H1 (cell line): ENCODE measurements at regions not wholly inside any gene's neighbourhood (a gene's known extent, or its start where the extent isn't known, plus 50 kb on each side); places are given as distances from the start of the nearest gene placed in this dataset.

ENCODE experiments used
- CTCF ChIA-PET: fragments of 300-600 bp; sonication (Branson Sonifier 250); formaldehyde crosslinking; loops from one replicate; lab custom pipeline; 2021; ENCODE audit not compliant: partially characterized antibody; lab: Charles Lee
- POLR2A ChIA-PET: fragments of 300-600 bp; sonication (Branson Sonifier 250); formaldehyde crosslinking; loops from one replicate; lab custom pipeline; 2021; ENCODE audit warnings: inconsistent platforms; ENCODE audit not compliant: partially characterized antibody; lab: Charles Lee
- DNase-seq, 2 experiments: peaks; one replicate each; pipeline versions ENCODE4 v3.0.0 to v3.0.0-alpha.2; 2010 to 2022; ENCODE audit warnings: low spot score in 2 of 2, low read depth in 1 of 2, mixed read lengths in 1 of 2
- FAIRE-seq: peaks from 2 replicates; lab custom pipeline; 2011; peaks lifted over from hg19 to GRCh38; lab: Jason Lieb, UNC
- H2AFZ ChIP-seq: 2 replicates; pipeline ENCODE4 v1.8.1; 2012; ENCODE audit warnings: low read length, inconsistent platforms
- H2AK5ac ChIP-seq: 2 replicates; pipeline ENCODE4 v1.6.1; 2013; ENCODE audit warnings: low read depth, low read length
- H2BK120ac ChIP-seq: replicated peaks from 2 replicates; pipeline ENCODE3; 2013; ENCODE audit warnings: low read depth, low read length, inconsistent platforms
- H2BK12ac ChIP-seq: 2 replicates; pipeline ENCODE4 v1.6.1; 2013; ENCODE audit warnings: low read depth, low read length
- H2BK15ac ChIP-seq: 2 replicates; pipeline ENCODE4 v1.6.1; 2013; ENCODE audit warnings: low read length
- H2BK20ac ChIP-seq: 2 replicates; pipeline ENCODE4 v1.6.1; 2013; ENCODE audit warnings: low read length
- H2BK5ac ChIP-seq: 2 replicates; pipeline ENCODE4 v1.6.1; 2013; ENCODE audit warnings: low read depth, low read length
- H3K14ac ChIP-seq: 2 replicates; pipeline ENCODE4 v1.6.1; 2013; ENCODE audit warnings: inconsistent platforms; ENCODE audit not compliant: insufficient read length
- H3K18ac ChIP-seq: 2 replicates; pipeline ENCODE4 v1.6.1; 2013; ENCODE audit warnings: low read length; ENCODE audit errors: extremely low read depth
- H3K23ac ChIP-seq: 2 replicates; pipeline ENCODE4 v1.6.1; 2013; ENCODE audit warnings: inconsistent platforms; ENCODE audit not compliant: insufficient read length
- H3K23me2 ChIP-seq: 2 replicates; pipeline ENCODE4 v1.6.1; 2013; ENCODE audit warnings: low read depth, low read length
- H3K27ac ChIP-seq: 2 replicates; pipeline ENCODE4 v1.6.1; 2011; ENCODE audit warnings: low read depth, low read length, inconsistent platforms
- H3K27me3 ChIP-seq, 4 experiments: replicated peaks in 1 of 4; 1 replicate in 1 of 4; 2 replicates in 3 of 4; pipeline versions ENCODE4 v1.6.1 to v1.8.1; 2011 to 2013; ENCODE audit warnings: low read length in 3 of 4, mild to moderate bottlenecking in 3 of 4, inconsistent platforms in 2 of 4, mixed read lengths in 2 of 4, moderate library complexity in 1 of 4; ENCODE audit not compliant: control insufficient read depth in 3 of 4, insufficient read depth in 3 of 4; ENCODE audit errors: extremely low read depth in 1 of 4
- H3K36me3 ChIP-seq, 4 experiments: 2 replicates each; pipeline versions ENCODE4 v1.6.1 to v1.8.1; 2011 to 2013; ENCODE audit warnings: mild to moderate bottlenecking in 4 of 4, low read length in 3 of 4, moderate library complexity in 2 of 4, control low read depth in 1 of 4, inconsistent platforms in 1 of 4; ENCODE audit not compliant: insufficient read depth in 4 of 4, control insufficient read depth in 2 of 4
- H3K4ac ChIP-seq: replicated peaks from 2 replicates; pipeline ENCODE3; 2013; ENCODE audit warnings: low read length, low read depth, mixed read lengths, inconsistent platforms; ENCODE audit not compliant: insufficient read length
- H3K4me1 ChIP-seq, 4 experiments: replicated peaks in 1 of 4; 1 replicate in 1 of 4; 2 replicates in 3 of 4; pipeline versions ENCODE4 v1.6.1 to v1.8.1; 2011 to 2013; ENCODE audit warnings: low read length in 3 of 4, inconsistent platforms in 2 of 4, mixed read lengths in 1 of 4; ENCODE audit not compliant: insufficient read depth in 4 of 4, control insufficient read depth in 3 of 4
- H3K4me2 ChIP-seq, 2 experiments: 2 replicates each; pipeline versions ENCODE4 v1.6.1 to v1.8.1; 2011 to 2013; ENCODE audit warnings: low read depth in 2 of 2, low read length in 2 of 2, control low read depth in 1 of 2, inconsistent platforms in 1 of 2, mild to moderate bottlenecking in 1 of 2; ENCODE audit not compliant: insufficient read depth in 1 of 2
- H3K4me3 ChIP-seq, 4 experiments: fragments of 200-600, 300-600 bp in 1 of 4; sonication (generic), shearing (Covaris generic), sonication (Bioruptor Twin) in 1 of 4; 2 replicates each; pipeline versions ENCODE4 v1.5.1 to v1.8.1; 2011 to 2016; ENCODE audit warnings: low read length in 4 of 4, low read depth in 3 of 4, control low read depth in 2 of 4, inconsistent platforms in 2 of 4, mild to moderate bottlenecking in 2 of 4, mixed read lengths in 1 of 4, moderate library complexity in 1 of 4; ENCODE audit not compliant: insufficient read depth in 2 of 4; ENCODE audit errors: extremely low read depth in 1 of 4
- H3K56ac ChIP-seq: replicated peaks from 2 replicates; pipeline ENCODE3; 2013; ENCODE audit warnings: low read depth, mild to moderate bottlenecking, mixed read lengths, low read length, inconsistent platforms; ENCODE audit not compliant: insufficient read length
- H3K79me1 ChIP-seq: 2 replicates; pipeline ENCODE4 v1.6.1; 2013; ENCODE audit warnings: low read depth, low read length, control low read depth
- H3K79me2 ChIP-seq, 2 experiments: 2 replicates each; pipeline versions ENCODE4 v1.6.1 to v1.8.1; 2012 to 2013; ENCODE audit warnings: low read length in 2 of 2, mild to moderate bottlenecking in 2 of 2, inconsistent platforms in 1 of 2; ENCODE audit not compliant: insufficient read depth in 2 of 2, control insufficient read depth in 1 of 2
- H3K9ac ChIP-seq, 4 experiments: replicated peaks in 1 of 4; 1 replicate in 1 of 4; 2 replicates in 3 of 4; pipeline versions ENCODE4 v1.6.1 to v1.8.1; 2011 to 2013; ENCODE audit warnings: low read depth in 3 of 4, low read length in 3 of 4, control low read depth in 2 of 4, mild to moderate bottlenecking in 2 of 4, moderate library complexity in 2 of 4, inconsistent platforms in 1 of 4; ENCODE audit errors: extremely low read depth in 1 of 4
- H3K9me3 ChIP-seq, 2 experiments: 2 replicates each; pipeline versions ENCODE4 v1.6.1 to v1.8.1; 2012 to 2013; ENCODE audit warnings: mild to moderate bottlenecking in 2 of 2, moderate library complexity in 2 of 2, control low read depth in 1 of 2, inconsistent platforms in 1 of 2, low read depth in 1 of 2, low read length in 1 of 2, mixed read lengths in 1 of 2; ENCODE audit not compliant: insufficient read depth in 2 of 2
- H4K20me1 ChIP-seq, 2 experiments: replicated peaks in 1 of 2; 2 replicates each; pipeline versions ENCODE3 to v1.8.1; 2011 to 2013; ENCODE audit warnings: inconsistent platforms in 2 of 2, low read length in 2 of 2, mild to moderate bottlenecking in 1 of 2; ENCODE audit not compliant: insufficient read depth in 2 of 2, control insufficient read depth in 1 of 2
- H4K5ac ChIP-seq: 2 replicates; pipeline ENCODE4 v1.6.1; 2013; ENCODE audit warnings: low read length, low read depth, mixed read lengths, inconsistent platforms; ENCODE audit not compliant: insufficient read length
- H4K8ac ChIP-seq: 2 replicates; pipeline ENCODE4 v1.8.0; 2013; ENCODE audit warnings: mild to moderate bottlenecking, moderate library complexity, low read length, inconsistent platforms; ENCODE audit not compliant: insufficient read depth; ENCODE audit errors: extremely low read depth
- H4K91ac ChIP-seq: replicated peaks from 2 replicates; pipeline ENCODE3; 2013; ENCODE audit warnings: low read length, mixed read lengths, inconsistent platforms; ENCODE audit not compliant: insufficient read length
- ASH2L ChIP-seq: fragments of 200-600, 300-600 bp; sonication (generic); IDR thresholded peaks from one replicate; pipeline ENCODE4 v1.7.1; 2017; ENCODE audit warnings: low read length
- BACH1 ChIP-seq: IDR thresholded peaks from 2 replicates; pipeline ENCODE4 v1.6.1; 2012; ENCODE audit warnings: low read length, improper control_type of control experiment
- BRCA1 ChIP-seq: IDR thresholded peaks from 2 replicates; pipeline ENCODE4 v1.6.1; 2012; ENCODE audit warnings: low read depth, low read length, improper control_type of control experiment
- CREB1 ChIP-seq: IDR thresholded peaks from 2 replicates; pipeline ENCODE4 v1.6.1; 2012; ENCODE audit warnings: inconsistent platforms
- E2F6 ChIP-seq: IDR thresholded peaks from 2 replicates; pipeline ENCODE4 v1.6.1; 2012; ENCODE audit warnings: inconsistent platforms
- JUND ChIP-seq: IDR thresholded peaks from 2 replicates; pipeline ENCODE4 v1.6.1; 2011; ENCODE audit warnings: mild to moderate bottlenecking, improper control_type of control experiment, low read length
- MAFK ChIP-seq: IDR thresholded peaks from 2 replicates; pipeline ENCODE4 v1.6.1; 2012; ENCODE audit warnings: low read depth, mild to moderate bottlenecking, improper control_type of control experiment, low read length
- PHF8 ChIP-seq: fragments of 200-600 bp; sonication (generic); conservative IDR thresholded peaks from 2 replicates; pipeline ENCODE4 v1.7.1; 2012; ENCODE audit warnings: low read depth, mild to moderate bottlenecking, inconsistent platforms, low read length, moderate library complexity
- SUZ12 ChIP-seq: fragments of 200-600 bp; sonication (generic); IDR thresholded peaks from 2 replicates; pipeline ENCODE4 v1.6.1; 2012; ENCODE audit warnings: mild to moderate bottlenecking, inconsistent platforms, low read length, moderate library complexity, mixed read lengths
- TAF1 ChIP-seq: IDR thresholded peaks from 2 replicates; pipeline ENCODE4 v1.6.1; 2011; ENCODE audit warnings: mild to moderate bottlenecking, low read depth, low read length
- TBP ChIP-seq: IDR thresholded peaks from 2 replicates; pipeline ENCODE4 v1.6.1; 2011; ENCODE audit warnings: low read depth, low read length, improper control_type of control experiment
- WGBS, 2 experiments: shearing (Covaris generic) in 1 of 2; methylation state at CpG; one replicate each; pipeline versions ENCODE4 v1.1.6 to v1.1.7; 2013 to 2015; ENCODE audit warnings: low lambda C conversion rate in 2 of 2, mixed read lengths in 2 of 2, inconsistent platforms in 1 of 2, low coverage in 1 of 2, missing lambda C conversion rate in 1 of 2; ENCODE audit not compliant: insufficient replicate concordance in 2 of 2, insufficient coverage in 1 of 2, insufficient read length in 1 of 2; ENCODE audit errors: extremely low coverage in 1 of 2, missing lambda C conversion rate in 1 of 2; 5-methylcytosine and 5-hydroxymethylcytosine counted together

GRCh38 chr12:14219156-14219555 is 146.3 kb upstream of the ATF7IP start:
- WGBS, 2 experiments, result 83% methylated on average over 5 of the region's 5 CpGs; no CpG with 5 or more reads in 1 of the 2 experiments
- DNase-seq (no peak), FAIRE-seq (no peak)
- Histone ChIP-seq H3K4me2 (no peak overlapping the region), H2BK20ac (no peak overlapping the region), H3K27me3 (no peaks in the 10 kb centered on the region), H2BK120ac (no peak overlapping the region), H3K9me3 (no peaks in the 10 kb centered on the region), H3K36me3 (no peaks in the 10 kb centered on the region), H3K4ac (no peak overlapping the region), H3K14ac (no peak overlapping the region), H3K4me1 (no peaks in the 10 kb centered on the region), H3K9ac (no peak overlapping the region), H3K23me2 (no peaks in the 10 kb centered on the region), H4K8ac (no peak overlapping the region), H2AK5ac (no peak overlapping the region), H3K18ac (no peak overlapping the region), H2BK15ac (no peak overlapping the region), H4K20me1 (no peaks in the 10 kb centered on the region), H4K91ac (no peak overlapping the region), H2AFZ (no peak overlapping the region), H3K4me3 (no peak overlapping the region), H3K23ac (no peak overlapping the region), H3K79me1 (no peaks in the 10 kb centered on the region), H2BK12ac (no peak overlapping the region), H2BK5ac (no peak overlapping the region)
- POLR2A ChIA-PET, result no interaction called here
- TF ChIP-seq BRCA1, result no peak
- TF ChIP-seq ASH2L, result no peak
- TF ChIP-seq JUND, result no peak
- TF ChIP-seq SUZ12, result no peak
- no peak for TF ChIP-seq PHF8
- no peak for TF ChIP-seq BACH1
- TF ChIP-seq MAFK, result no peak
- TF ChIP-seq TBP, result no peak
- TF ChIP-seq E2F6, result no peak
- no peak for TF ChIP-seq CREB1
- TF ChIP-seq TAF1, result no peak
- TF ChIP-seq, all 59 proteins: peak for 0
- Histone ChIP-seq H3K27ac (no peak overlapping the region), H3K79me2 (no peaks in the 10 kb centered on the region), H4K5ac (no peak overlapping the region), H3K56ac (no peak overlapping the region)
- CTCF ChIA-PET, result interaction anchor here (0.6 kb wide), 1 partner anchor 183 kb away, joined by 3 read pairs; no protein-coding TSS in a partner anchor
